ENCODE measurements at regions not wholly inside any gene's neighbourhood (a gene's known extent, or its start where the extent isn't known, plus 50 kb on each side); places are given as distances from the start of the nearest gene placed in this dataset.

DNA sequence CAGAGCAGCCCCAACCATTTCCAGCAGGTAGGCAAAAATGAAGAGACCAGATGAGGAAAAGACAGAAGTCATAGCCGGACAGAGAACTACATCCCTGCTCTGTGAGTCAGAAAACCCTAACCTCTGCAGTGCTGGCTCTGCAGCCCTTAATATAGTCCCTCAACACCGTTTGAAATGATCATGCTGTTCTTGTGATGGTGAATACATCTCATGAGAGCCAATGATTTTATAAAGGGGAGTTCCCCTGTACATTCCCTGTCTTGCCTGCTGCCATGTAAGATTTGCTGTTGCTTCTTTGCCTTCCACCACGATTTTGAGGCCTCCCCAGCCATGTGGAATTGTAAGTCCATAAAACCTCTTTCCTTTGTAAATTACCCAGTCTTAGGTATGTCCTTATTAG lies 216.8 kb upstream of the RFX3 start:
- no peaks in the 10 kb centered on the region for H4K20me1 ChIP-seq (ENCODE audit: insufficient read depth, low read length)
- H3K9me3 ChIP-seq (ENCODE audit: insufficient read depth, low read length): no peaks in the 10 kb centered on the region
- no peaks in the 10 kb centered on the region for H3K79me2 ChIP-seq (ENCODE audit: low read length)
- H3K27ac ChIP-seq (ENCODE audit: low read length): no peak overlapping the region
- H2AFZ ChIP-seq (ENCODE audit: low read depth, low read length): no peak overlapping the region
- H3K4me1 ChIP-seq (ENCODE audit: low read length): peaks cover 12% of the 10 kb centered on the region
- no peak overlapping the region for H3K4me2 ChIP-seq (ENCODE audit: low read length)
- no peak for TF ChIP-seq EZH2phosphoT487 (IDR thresholded peaks at IDR 0.05; ENCODE audit: low read depth)
- TF ChIP-seq, protein P1, sequence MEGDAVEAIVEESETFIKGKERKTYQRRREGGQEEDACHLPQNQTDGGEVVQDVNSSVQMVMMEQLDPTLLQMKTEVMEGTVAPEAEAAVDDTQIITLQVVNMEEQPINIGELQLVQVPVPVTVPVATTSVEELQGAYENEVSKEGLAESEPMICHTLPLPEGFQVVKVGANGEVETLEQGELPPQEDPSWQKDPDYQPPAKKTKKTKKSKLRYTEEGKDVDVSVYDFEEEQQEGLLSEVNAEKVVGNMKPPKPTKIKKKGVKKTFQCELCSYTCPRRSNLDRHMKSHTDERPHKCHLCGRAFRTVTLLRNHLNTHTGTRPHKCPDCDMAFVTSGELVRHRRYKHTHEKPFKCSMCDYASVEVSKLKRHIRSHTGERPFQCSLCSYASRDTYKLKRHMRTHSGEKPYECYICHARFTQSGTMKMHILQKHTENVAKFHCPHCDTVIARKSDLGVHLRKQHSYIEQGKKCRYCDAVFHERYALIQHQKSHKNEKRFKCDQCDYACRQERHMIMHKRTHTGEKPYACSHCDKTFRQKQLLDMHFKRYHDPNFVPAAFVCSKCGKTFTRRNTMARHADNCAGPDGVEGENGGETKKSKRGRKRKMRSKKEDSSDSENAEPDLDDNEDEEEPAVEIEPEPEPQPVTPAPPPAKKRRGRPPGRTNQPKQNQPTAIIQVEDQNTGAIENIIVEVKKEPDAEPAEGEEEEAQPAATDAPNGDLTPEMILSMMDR (IDR thresholded peaks at IDR 0.05; ENCODE audit: low read depth, low read length): no peak
- no peak overlapping the region for H3K4me3 ChIP-seq (ENCODE audit: low read length)
- no peaks in the 10 kb centered on the region for H3K36me3 ChIP-seq (replicated peaks; ENCODE audit: low read depth, low read length)
- H3K9ac ChIP-seq (ENCODE audit: low read length): no peak overlapping the region
- H3K27me3 ChIP-seq (ENCODE audit: low read depth, low read length): peaks cover 20% of the 10 kb centered on the region

DNA sequence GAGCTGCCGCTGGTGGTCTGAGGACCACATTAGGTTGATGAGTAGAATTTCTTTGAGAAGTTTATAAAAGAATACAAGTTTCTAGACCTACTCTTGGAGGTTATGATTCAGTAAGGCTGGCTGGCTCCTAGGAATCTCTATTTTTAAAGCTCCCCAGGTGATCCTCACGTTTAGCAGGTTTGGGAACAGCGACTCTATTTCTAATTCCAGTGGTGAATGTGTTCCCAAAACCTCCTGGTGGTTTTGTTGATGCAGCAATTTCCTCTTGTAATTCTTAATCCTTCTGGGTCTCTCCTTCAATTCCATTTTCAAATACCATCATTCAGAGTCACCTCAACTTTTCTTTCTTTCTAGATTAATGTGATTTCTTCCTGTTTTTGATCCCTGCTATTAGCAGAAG lies 215.9 kb upstream of the RFX3 start:
- H4K20me1 ChIP-seq (ENCODE audit: insufficient read depth, low read length): no peaks in the 10 kb centered on the region
- H2AFZ ChIP-seq (ENCODE audit: low read depth, low read length): no peak overlapping the region

DNA sequence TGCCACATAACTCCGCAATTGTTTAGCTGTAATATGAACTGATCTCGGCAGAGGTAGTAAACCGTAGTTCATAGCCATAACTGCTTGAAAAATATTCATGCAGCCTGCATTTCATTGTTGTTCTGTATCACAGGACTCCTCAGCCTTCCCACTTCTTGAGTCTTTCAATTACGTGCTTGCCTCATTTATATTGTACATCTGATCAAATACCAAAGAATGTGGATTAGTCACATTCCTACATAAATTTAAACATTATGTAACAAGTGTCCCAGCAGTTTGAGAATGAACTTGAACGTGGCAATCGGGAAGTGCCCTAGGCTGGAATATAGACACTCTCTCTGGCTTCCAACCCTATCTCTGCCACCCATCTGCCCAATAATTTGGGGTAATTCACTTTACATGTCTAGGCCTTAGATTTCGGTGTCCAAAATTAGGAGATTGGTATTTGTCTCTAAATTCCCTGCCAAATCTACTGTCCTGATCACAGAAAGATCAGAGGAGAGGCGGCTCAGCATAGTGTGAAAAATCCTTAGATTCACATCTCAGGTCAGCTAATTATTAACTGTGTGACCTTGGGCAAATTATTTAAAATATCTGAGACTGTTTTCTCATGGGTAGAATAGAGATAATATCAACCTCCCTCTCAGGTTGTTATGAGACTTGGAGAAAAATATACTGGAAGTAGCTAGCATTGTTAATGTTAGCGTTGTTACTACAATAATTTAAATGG lies 215.1 kb upstream of the RFX3 start:
- Histone ChIP-seq H3K9me3 (ENCODE audit: insufficient read depth, low read length) (no peaks in the 10 kb centered on the region), H3K4me1 (ENCODE audit: low read length) (0 out of 2 replicates have a peak, but pooled peaks cover 4% of the 10 kb centered on the region), H3K4me2 (ENCODE audit: low read length) (no peak overlapping the region), H3K9ac (ENCODE audit: low read length) (no peak overlapping the region), H2AFZ (ENCODE audit: low read depth, low read length) (no peak overlapping the region), H3K79me2 (ENCODE audit: low read length) (no peaks in the 10 kb centered on the region), H3K27ac (ENCODE audit: low read length) (no peak overlapping the region), H3K4me3 (ENCODE audit: low read length) (no peak overlapping the region), H3K36me3 (replicated peaks; ENCODE audit: low read depth, low read length) (no peaks in the 10 kb centered on the region), H3K27me3 (ENCODE audit: low read depth, low read length) (peaks cover 20% of the 10 kb centered on the region), H4K20me1 (ENCODE audit: insufficient read depth, low read length) (no peaks in the 10 kb centered on the region)
- TF ChIP-seq, protein P1 (IDR thresholded peaks at IDR 0.05; ENCODE audit: low read depth, low read length): no peak
- TF ChIP-seq EZH2phosphoT487 (IDR thresholded peaks at IDR 0.05; ENCODE audit: low read depth): no peak

More for the DNA sequence above, 215.9 kb upstream of the RFX3 start:
- Histone ChIP-seq H3K27me3 (ENCODE audit: low read depth, low read length) (peaks cover 20% of the 10 kb centered on the region), H3K27ac (ENCODE audit: low read length) (no peak overlapping the region), H3K79me2 (ENCODE audit: low read length) (no peaks in the 10 kb centered on the region), H3K9me3 (ENCODE audit: insufficient read depth, low read length) (no peaks in the 10 kb centered on the region), H3K4me2 (ENCODE audit: low read length) (no peak overlapping the region), H3K4me3 (ENCODE audit: low read length) (no peak overlapping the region), H3K9ac (ENCODE audit: low read length) (no peak overlapping the region), H3K36me3 (replicated peaks; ENCODE audit: low read depth, low read length) (no peaks in the 10 kb centered on the region), H3K4me1 (ENCODE audit: low read length) (peaks cover 12% of the 10 kb centered on the region)
- TF ChIP-seq EZH2phosphoT487 (IDR thresholded peaks at IDR 0.05; ENCODE audit: low read depth): no peak
- TF ChIP-seq, protein P1 (IDR thresholded peaks at IDR 0.05; ENCODE audit: low read depth, low read length): no peak

DNA sequence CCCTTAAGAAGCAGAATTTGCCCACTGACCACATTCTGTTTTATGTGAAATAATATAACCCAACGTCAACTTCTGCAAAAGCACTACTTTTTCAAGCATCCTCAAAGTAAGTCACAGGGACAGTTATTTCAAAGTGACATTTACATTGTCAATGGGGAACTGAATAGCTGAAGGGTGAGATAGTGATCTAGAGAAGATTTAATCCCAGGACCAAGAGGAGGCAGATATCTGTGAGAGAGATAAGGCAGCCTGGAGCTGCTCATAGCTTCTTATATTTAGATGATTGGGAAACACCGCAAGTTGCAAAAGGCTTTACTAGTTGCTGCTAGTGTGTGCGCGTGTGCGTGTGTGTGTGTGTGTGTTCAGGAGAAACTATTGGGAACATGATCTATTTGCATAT lies 210.4 kb upstream of the RFX3 start:
- H2AFZ ChIP-seq (ENCODE audit: low read depth, low read length): no peak overlapping the region
- H3K27me3 ChIP-seq (ENCODE audit: low read depth, low read length): peaks cover 4% of the 10 kb centered on the region; the same call in 1 of the 2 replicates
- no peak overlapping the region for H3K9ac ChIP-seq (ENCODE audit: low read length)
- no peaks in the 10 kb centered on the region; the same call in 1 of the 2 replicates for H3K4me1 ChIP-seq (ENCODE audit: low read length)
- no peaks in the 10 kb centered on the region for H4K20me1 ChIP-seq (ENCODE audit: insufficient read depth, low read length)
- H3K79me2 ChIP-seq (ENCODE audit: low read length): no peaks in the 10 kb centered on the region
- H3K4me2 ChIP-seq (ENCODE audit: low read length): no peak overlapping the region
- no peaks in the 10 kb centered on the region for H3K36me3 ChIP-seq (replicated peaks; ENCODE audit: low read depth, low read length)
- no peak overlapping the region for H3K27ac ChIP-seq (ENCODE audit: low read length)
- H3K9me3 ChIP-seq (ENCODE audit: insufficient read depth, low read length): no peaks in the 10 kb centered on the region
- TF ChIP-seq, protein P1 (IDR thresholded peaks at IDR 0.05; ENCODE audit: low read depth, low read length): no peak
- TF ChIP-seq EZH2phosphoT487 (IDR thresholded peaks at IDR 0.05; ENCODE audit: low read depth): no peak
- no peak overlapping the region for H3K4me3 ChIP-seq (ENCODE audit: low read length)
